ENCODE measurements at regions not wholly inside any gene's neighbourhood (a gene's known extent, or its start where the extent isn't known, plus 50 kb on each side); places are given as distances from the start of the nearest gene placed in this dataset.

GRCh38 chr2:80894486-80894885, 589.9 kb upstream of the LRRTM1 start:
- no peak overlapping the region for H3K27ac Mint-ChIP-seq (ENCODE audit: unreplicated experiment)
- no peak for DNase-seq (ENCODE audit: low spot score)
- no peak for TF ChIP-seq CTCF (IDR thresholded peaks at IDR 0.05)
- H3K4me3 Mint-ChIP-seq (ENCODE audit: unreplicated experiment) = no peak overlapping the region
- no peaks in the 10 kb centered on the region for H3K27me3 Mint-ChIP-seq (ENCODE audit: low read depth)
- H3K9me3 Mint-ChIP-seq (ENCODE audit: low read depth) = peaks cover 5% of the 10 kb centered on the region
- no peaks in the 10 kb centered on the region for H3K36me3 Mint-ChIP-seq (ENCODE audit: low read depth)
- H3K4me1 Mint-ChIP-seq (ENCODE audit: low read depth) = no peaks in the 10 kb centered on the region

- Mint-ChIP-seq H3K9me3 (ENCODE audit: low read depth) (peaks cover 5% of the 10 kb centered on the region), H3K4me1 (ENCODE audit: low read depth) (no peaks in the 10 kb centered on the region), H3K36me3 (ENCODE audit: low read depth) (no peaks in the 10 kb centered on the region), H3K4me3 (ENCODE audit: unreplicated experiment) (no peak overlapping the region), H3K27ac (ENCODE audit: unreplicated experiment) (no peak overlapping the region), H3K27me3 (ENCODE audit: low read depth) (no peaks in the 10 kb centered on the region)
- no peak for DNase-seq (ENCODE audit: low spot score)
- no peak for TF ChIP-seq CTCF (IDR thresholded peaks at IDR 0.05)
These were observed 589.2 kb upstream of the LRRTM1 start for GRCh38 chr2:80893711-80894110.

GRCh38 chr2:80889009-80889408, 584.5 kb upstream of the LRRTM1 start:
- Mint-ChIP-seq H3K4me1 (ENCODE audit: low read depth) (no peaks in the 10 kb centered on the region), H3K27ac (ENCODE audit: unreplicated experiment) (no peak overlapping the region), H3K27me3 (ENCODE audit: low read depth) (no peaks in the 10 kb centered on the region), H3K9me3 (ENCODE audit: low read depth) (no peaks in the 10 kb centered on the region), H3K36me3 (ENCODE audit: low read depth) (no peaks in the 10 kb centered on the region), H3K4me3 (ENCODE audit: unreplicated experiment) (no peak overlapping the region)
- DNase-seq (ENCODE audit: low spot score) = no peak
- no peak for TF ChIP-seq CTCF (IDR thresholded peaks at IDR 0.05)

GRCh38 chr2:80887841-80888378, 583.4 kb upstream of the LRRTM1 start:
- DNase-seq (ENCODE audit: low spot score) = no peak
- no peaks in the 10 kb centered on the region for H3K36me3 Mint-ChIP-seq (ENCODE audit: low read depth)
- H3K27me3 Mint-ChIP-seq (ENCODE audit: low read depth) = no peaks in the 10 kb centered on the region
- no peak for TF ChIP-seq CTCF (IDR thresholded peaks at IDR 0.05)
- H3K4me3 Mint-ChIP-seq (ENCODE audit: unreplicated experiment) = no peak overlapping the region
- H3K27ac Mint-ChIP-seq (ENCODE audit: unreplicated experiment) = no peak overlapping the region
- no peaks in the 10 kb centered on the region for H3K9me3 Mint-ChIP-seq (ENCODE audit: low read depth)
- H3K4me1 Mint-ChIP-seq (ENCODE audit: low read depth) = no peaks in the 10 kb centered on the region

- Mint-ChIP-seq H3K4me1 (ENCODE audit: low read depth) (no peaks in the 10 kb centered on the region), H3K27me3 (ENCODE audit: low read depth) (no peaks in the 10 kb centered on the region), H3K27ac (ENCODE audit: unreplicated experiment) (no peak overlapping the region), H3K36me3 (ENCODE audit: low read depth) (no peaks in the 10 kb centered on the region), H3K9me3 (ENCODE audit: low read depth) (peaks cover 16% of the 10 kb centered on the region), H3K4me3 (ENCODE audit: unreplicated experiment) (no peak overlapping the region)
- DNase-seq (ENCODE audit: low spot score) = no peak
- no peak for TF ChIP-seq CTCF (IDR thresholded peaks at IDR 0.05)
These were observed 569.8 kb upstream of the LRRTM1 start for GRCh38 chr2:80874374-80874773.

All from chondrocyte (in vitro differentiated cells).